GM23338 (cell line): ENCODE measurements at regions not wholly inside any gene's neighbourhood (a gene's known extent, or its start where the extent isn't known, plus 50 kb on each side); places are given as distances from the start of the nearest gene placed in this dataset.

Experiments used
- ATAC-seq: fragments of 200-7000 bp; cut with Tn5 transposase; 3 replicates; pipeline ENCODE4 v1.9.1; 2020
- DNase-seq: peaks from one replicate; pipeline ENCODE4 v3.0.0-alpha.2; 2015; ENCODE audit warnings: low spot score
- H2AFZ ChIP-seq: fragments of 200-600 bp; sonication (generic); 2 replicates; pipeline ENCODE4 v1.8.0; 2016; ENCODE audit warnings: antibody characterized with exemption, mild to moderate bottlenecking, moderate library complexity
- H3F3A ChIP-seq: fragments of 200-600 bp; sonication (generic); replicated peaks from 2 replicates; pipeline ENCODE4 v1.8.0; 2017; ENCODE audit warnings: antibody characterized with exemption, mixed run types, low read depth
- H3K27ac ChIP-seq: fragments of 200-600 bp; sonication (generic); 2 replicates; pipeline ENCODE4 v1.6.1; 2016; ENCODE audit warnings: low read depth
- H3K27me3 ChIP-seq: fragments of 200-600 bp; sonication (generic); 2 replicates; pipeline ENCODE4 v1.8.0; 2016; ENCODE audit warnings: mild to moderate bottlenecking, mixed run types, moderate library complexity; ENCODE audit not compliant: insufficient read depth
- H3K36me3 ChIP-seq: fragments of 200-600 bp; sonication (generic); 2 replicates; pipeline ENCODE4 v1.8.0; 2016; ENCODE audit warnings: mild to moderate bottlenecking; ENCODE audit not compliant: insufficient read depth
- H3K4me1 ChIP-seq: fragments of 200-600 bp; sonication (generic); 2 replicates; pipeline ENCODE4 v1.8.0; 2016; ENCODE audit warnings: mild to moderate bottlenecking, moderate library complexity; ENCODE audit not compliant: insufficient read depth
- H3K4me2 ChIP-seq: fragments of 200-600 bp; sonication (generic); 2 replicates; pipeline ENCODE4 v1.7.1; 2017; ENCODE audit warnings: mixed run types
- H3K4me3 ChIP-seq: fragments of 200-600 bp; sonication (generic); 2 replicates; pipeline ENCODE4 v1.6.1; 2016; ENCODE audit warnings: mixed run types
- H3K79me2 ChIP-seq: fragments of 200-600 bp; sonication (generic); replicated peaks from 2 replicates; pipeline ENCODE4 v1.8.0; 2017; ENCODE audit warnings: mild to moderate bottlenecking; ENCODE audit not compliant: insufficient read depth
- H3K9me2 ChIP-seq: fragments of 200-600 bp; sonication (generic); 2 replicates; pipeline ENCODE4 v1.8.0; 2017; ENCODE audit not compliant: insufficient read depth
- H4K20me1 ChIP-seq: fragments of 200-600 bp; sonication (generic); replicated peaks from 2 replicates; pipeline ENCODE4 v1.8.0; 2017; ENCODE audit warnings: mild to moderate bottlenecking; ENCODE audit not compliant: insufficient read depth
- H3K27ac Mint-ChIP-seq: 2 replicates; pipeline ENCODE4 v1.8.0; 2020; ENCODE audit warnings: inconsistent platforms, mild to moderate bottlenecking, moderate library complexity, mixed read lengths
- H3K27me3 Mint-ChIP-seq: 3 replicates; pipeline ENCODE4 v1.8.0; 2022; ENCODE audit warnings: low read depth, mild to moderate bottlenecking, moderate library complexity, mixed read lengths, inconsistent platforms; ENCODE audit not compliant: insufficient read depth, poor library complexity
- H3K36me3 Mint-ChIP-seq: 3 replicates; pipeline ENCODE4 v1.8.0; 2021; ENCODE audit warnings: low read depth, mild to moderate bottlenecking, inconsistent platforms, moderate library complexity, mixed read lengths
- H3K4me1 Mint-ChIP-seq: 3 replicates; pipeline ENCODE4 v1.8.0; 2020; ENCODE audit warnings: mild to moderate bottlenecking, inconsistent platforms, mixed read lengths
- H3K4me3 Mint-ChIP-seq: 3 replicates; pipeline ENCODE4 v1.8.0; 2021; ENCODE audit warnings: moderate library complexity, mild to moderate bottlenecking, inconsistent platforms, mixed read lengths
- H3K9me3 Mint-ChIP-seq: 3 replicates; pipeline ENCODE4 v1.8.0; 2020; ENCODE audit warnings: moderate library complexity, mild to moderate bottlenecking, inconsistent platforms, mixed read lengths
- CREB1 ChIP-seq: fragments of 250-450 bp; sonication (Bioruptor Pico); IDR thresholded peaks from 2 replicates; pipeline ENCODE4 v1.5.0; 2020; ENCODE audit warnings: low read depth, mild to moderate bottlenecking, moderate library complexity
- CTCF ChIP-seq, 2 experiments: fragments of 200-600 bp in 1 of 2; sonication (generic) in 1 of 2; conservative IDR thresholded peaks; 2 replicates each; pipeline versions ENCODE4 v1.5.1 to v1.6.1; 2016 to 2017; ENCODE audit warnings: antibody characterized with exemption in 2 of 2, low read depth in 2 of 2, mild to moderate bottlenecking in 2 of 2, moderate library complexity in 1 of 2
- ETS1 ChIP-seq: IDR thresholded peaks from 2 replicates; pipeline ENCODE4 v1.6.1; 2016; ENCODE audit warnings: antibody characterized with exemption
- EZH2 ChIP-seq: fragments of 200-600 bp; sonication (generic); IDR thresholded peaks from one replicate; pipeline ENCODE4 v1.8.0; 2017; ENCODE audit warnings: antibody characterized with exemption, mild to moderate bottlenecking, low read depth; ENCODE audit not compliant: unreplicated experiment
- EZH2phosphoT487 ChIP-seq: fragments of 200-600 bp; sonication (generic); IDR thresholded peaks from one replicate; pipeline ENCODE4 v1.8.1; 2018; ENCODE audit warnings: antibody characterized with exemption; ENCODE audit not compliant: unreplicated experiment
- JUNB ChIP-seq: IDR thresholded peaks from one replicate; pipeline ENCODE4 v1.6.1; 2016; ENCODE audit warnings: antibody characterized with exemption; ENCODE audit not compliant: unreplicated experiment
- POLR2AphosphoS5 ChIP-seq: IDR thresholded peaks from 2 replicates; pipeline ENCODE4 v1.6.1; 2016; ENCODE audit warnings: antibody characterized with exemption, low read depth
- ZNF114 ChIP-seq: fragments of 250-450 bp; sonication (Bioruptor Pico); IDR thresholded peaks from 2 replicates; pipeline ENCODE4 v1.5.0; 2020; ENCODE audit warnings: mild to moderate bottlenecking, moderate library complexity
- ZNF462 ChIP-seq: fragments of 250-450 bp; sonication (Bioruptor Pico); IDR thresholded peaks from 2 replicates; pipeline ENCODE4 v1.5.0; 2020; ENCODE audit warnings: mild to moderate bottlenecking, moderate library complexity

GRCh38 chr6:148203281-148203925, 139.2 kb upstream of the SASH1 start:
- Histone ChIP-seq H3F3A (no peaks in the 10 kb centered on the region), H3K9me2 (no peaks in the 10 kb centered on the region), H3K79me2 (no peaks in the 10 kb centered on the region), H3K27me3 (no peaks in the 10 kb centered on the region), H3K4me3 (no peak overlapping the region), H3K27ac (no peak overlapping the region), H2AFZ (no peak overlapping the region), H4K20me1 (no peaks in the 10 kb centered on the region), H3K4me2 (no peak overlapping the region), H3K4me1 (peaks cover 7% of the 10 kb centered on the region; the same call in 1 of the 2 replicates), H3K36me3 (no peaks in the 10 kb centered on the region)
- peaks cover 3% of the 10 kb centered on the region for H3K27me3 Mint-ChIP-seq
- no peak overlapping the region for H3K27ac Mint-ChIP-seq
- DNase-seq (no peak), ATAC-seq (no peak)
- TF ChIP-seq EZH2: no peak
- no peak for TF ChIP-seq POLR2AphosphoS5
- TF ChIP-seq CREB1 (CRISPR knock-in tag): no peak
- no peak for TF ChIP-seq ZNF462
- no peak for TF ChIP-seq ZNF114 (CRISPR knock-in tag)
- TF ChIP-seq CTCF (conservative IDR thresholded peaks at IDR 0.05; ENCODE audit: low read depth in 2 of 2): no peak
- no peak for TF ChIP-seq EZH2phosphoT487
- no peak for TF ChIP-seq ETS1
- no peak for TF ChIP-seq JUNB
- no peaks in the 10 kb centered on the region for H3K36me3 Mint-ChIP-seq
- H3K4me1 Mint-ChIP-seq: peaks cover 12% of the 10 kb centered on the region; the same call in 2 of the 3 replicates
- H3K9me3 Mint-ChIP-seq: no peaks in the 10 kb centered on the region
- H3K4me3 Mint-ChIP-seq: no peak overlapping the region
